Caco-2 (cell line): ENCODE measurements at regions not wholly inside any gene's neighbourhood (a gene's known extent, or its start where the extent isn't known, plus 50 kb on each side); places are given as distances from the start of the nearest gene placed in this dataset.

ENCODE experiments used
- BruUV-seq: library from RNA; stranded (reverse); fragments of 400-500 nt; replicated peaks from 2 replicates; lab custom pipeline; 2021; lab: Mats Ljungman, UMichigan
- CTCF ChIA-PET: fragments of 300-600 bp; sonication (Branson Sonifier 250); formaldehyde crosslinking; loops from one replicate; lab custom pipeline; 2022; ENCODE audit warnings: antibody characterized with exemption; lab: Charles Lee
- POLR2A ChIA-PET: fragments of 300-600 bp; sonication (Branson Sonifier 250); formaldehyde crosslinking; loops from one replicate; lab custom pipeline; 2022; ENCODE audit warnings: antibody characterized with exemption; lab: Charles Lee
- DNase-seq, 2 experiments: peaks; one replicate each; pipeline versions ENCODE4 v3.0.0 to v3.0.0-alpha.2; 2020 to 2022
- H3K27me3 ChIP-seq: replicated peaks from 2 replicates; pipeline ENCODE4 v1.6.0; 2011; ENCODE audit warnings: low read length; ENCODE audit not compliant: control insufficient read depth, insufficient read depth
- H3K36me3 ChIP-seq: 2 replicates; pipeline ENCODE4 v1.5.1; 2011; ENCODE audit warnings: low read length; ENCODE audit not compliant: control insufficient read depth, insufficient read depth
- H3K4me1 ChIP-seq: fragments of 250-450 bp; sonication (Bioruptor Pico); 2 replicates; pipeline ENCODE4 v1.5.1; 2020; ENCODE audit warnings: mild to moderate bottlenecking
- H3K4me3 ChIP-seq: 2 replicates; pipeline ENCODE4 v1.5.1; 2011; ENCODE audit warnings: low read depth, mild to moderate bottlenecking, control low read depth, low read length
- H3K9me3 ChIP-seq: fragments of 250-450 bp; sonication (Bioruptor Pico); 2 replicates; pipeline ENCODE4 v1.5.1; 2020; ENCODE audit warnings: mild to moderate bottlenecking, moderate library complexity
- H3K27ac Mint-ChIP-seq: one replicate; pipeline ENCODE4 v1.8.0; 2022; ENCODE audit warnings: mixed read lengths; ENCODE audit not compliant: unreplicated experiment
- H3K27me3 Mint-ChIP-seq: one replicate; pipeline ENCODE4 v1.8.0; 2022; ENCODE audit warnings: mixed read lengths; ENCODE audit not compliant: insufficient read depth, unreplicated experiment
- H3K36me3 Mint-ChIP-seq: one replicate; pipeline ENCODE4 v1.8.0; 2022; ENCODE audit warnings: mild to moderate bottlenecking, mixed read lengths; ENCODE audit not compliant: insufficient read depth, unreplicated experiment
- H3K4me1 Mint-ChIP-seq: one replicate; pipeline ENCODE4 v1.8.0; 2022; ENCODE audit warnings: low read depth, mixed read lengths; ENCODE audit not compliant: unreplicated experiment
- H3K4me3 Mint-ChIP-seq: one replicate; pipeline ENCODE4 v1.8.0; 2022; ENCODE audit warnings: mild to moderate bottlenecking, moderate library complexity, mixed read lengths; ENCODE audit not compliant: unreplicated experiment
- H3K9me3 Mint-ChIP-seq: one replicate; pipeline ENCODE4 v1.8.0; 2022; ENCODE audit warnings: mixed read lengths; ENCODE audit not compliant: unreplicated experiment
- CTCF ChIP-seq, 2 experiments: fragments of 200-600 bp in 1 of 2; IDR thresholded peaks; 1 replicate in 1 of 2; 2 replicates in 1 of 2; pipeline versions ENCODE4 v1.5.1 to v1.8.0; 2011 to 2022; ENCODE audit warnings: antibody characterized with exemption in 1 of 2, control low read depth in 1 of 2, inconsistent platforms in 1 of 2, low read depth in 1 of 2, low read length in 1 of 2, mild to moderate bottlenecking in 1 of 2, moderate library complexity in 1 of 2; ENCODE audit not compliant: insufficient read depth in 1 of 2, severe bottlenecking in 1 of 2, unreplicated experiment in 1 of 2
- intact Hi-C: fragments of 100-400 bp; cut with micrococcal nuclease; formaldehyde crosslinking; loops from one replicate; pipeline ENCODE4 v1.10.0; 2022; ENCODE audit not compliant: unreplicated experiment

DNA sequence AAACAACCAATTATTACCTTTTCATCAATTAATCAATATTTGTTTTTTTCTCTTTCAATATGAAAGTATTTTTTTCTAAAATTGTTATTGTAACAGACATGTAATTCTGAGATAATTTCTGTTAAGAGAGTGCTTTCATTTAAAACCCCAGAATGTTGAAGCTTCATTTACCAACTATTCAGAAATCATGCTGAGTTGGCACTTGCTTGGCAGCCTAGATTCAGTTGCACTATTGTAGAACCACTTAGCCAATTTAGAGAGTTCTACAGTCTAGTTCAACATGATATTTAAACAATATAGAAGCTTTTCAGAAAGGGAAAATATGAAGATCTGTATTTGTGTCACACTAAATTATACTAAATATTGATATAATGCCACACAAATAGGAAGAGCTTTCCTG lies 56.1 kb upstream of the NKAIN2 start:
- intact Hi-C loops, result no loop called here
- POLR2A ChIA-PET, result no interaction called here

DNA sequence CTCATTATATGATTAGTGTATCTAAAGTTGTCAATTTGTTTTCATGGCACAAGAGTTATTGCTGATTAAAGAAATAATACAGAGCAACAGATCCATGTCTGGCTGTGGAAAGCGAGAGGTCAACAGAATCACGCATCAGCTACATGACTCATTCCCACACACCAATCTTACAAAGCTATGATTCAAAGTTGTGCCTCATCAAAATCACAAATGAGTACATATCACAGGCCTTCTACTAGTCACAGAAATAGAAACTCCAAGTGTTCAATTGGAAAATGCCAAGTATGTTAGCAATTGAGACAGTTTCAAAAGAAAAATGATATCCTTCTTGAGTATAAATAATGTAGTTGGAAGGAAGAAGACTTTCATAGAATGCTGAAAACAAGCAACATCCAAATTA lies 57.8 kb upstream of the NKAIN2 start:
- TF ChIP-seq CTCF (IDR thresholded peaks at IDR 0.05; ENCODE audit: insufficient read depth in 1 of 2, low read depth in 1 of 2, low read length in 1 of 2, severe bottlenecking in 1 of 2, unreplicated experiment in 1 of 2), result no peak
- Histone ChIP-seq H3K9me3 (no peaks in the 10 kb centered on the region), H3K36me3 (no peaks in the 10 kb centered on the region), H3K4me1 (no peaks in the 10 kb centered on the region), H3K4me3 (no peak overlapping the region), H3K27me3 (no peaks in the 10 kb centered on the region)
- no peak overlapping the region for H3K27ac Mint-ChIP-seq
- no peak for DNase-seq
- intact Hi-C loops, result no loop called here
- no peaks in the 10 kb centered on the region for H3K36me3 Mint-ChIP-seq
- ChIA-PET POLR2A (no interaction called here), CTCF (no interaction called here)
- H3K4me3 Mint-ChIP-seq, result no peak overlapping the region
- H3K9me3 Mint-ChIP-seq, result no peaks in the 10 kb centered on the region
- H3K27me3 Mint-ChIP-seq, result no peaks in the 10 kb centered on the region
- no TSS peak for BruUV-seq
- no peaks in the 10 kb centered on the region for H3K4me1 Mint-ChIP-seq

More for the DNA sequence above, 56.1 kb upstream of the NKAIN2 start:
- no TSS peak for BruUV-seq
- Mint-ChIP-seq H3K36me3 (no peaks in the 10 kb centered on the region), H3K4me3 (no peak overlapping the region), H3K27me3 (no peaks in the 10 kb centered on the region), H3K9me3 (no peaks in the 10 kb centered on the region), H3K4me1 (no peaks in the 10 kb centered on the region), H3K27ac (no peak overlapping the region)
- no peak overlapping the region for H3K4me3 ChIP-seq
- H3K9me3 ChIP-seq, result no peaks in the 10 kb centered on the region
- TF ChIP-seq CTCF (IDR thresholded peaks at IDR 0.05; ENCODE audit: insufficient read depth in 1 of 2, low read depth in 1 of 2, low read length in 1 of 2, severe bottlenecking in 1 of 2, unreplicated experiment in 1 of 2), result no peak
- H3K36me3 ChIP-seq, result no peaks in the 10 kb centered on the region
- H3K4me1 ChIP-seq, result no peaks in the 10 kb centered on the region
- no peak for DNase-seq
- no peaks in the 10 kb centered on the region for H3K27me3 ChIP-seq
- CTCF ChIA-PET, result no interaction called here

DNA sequence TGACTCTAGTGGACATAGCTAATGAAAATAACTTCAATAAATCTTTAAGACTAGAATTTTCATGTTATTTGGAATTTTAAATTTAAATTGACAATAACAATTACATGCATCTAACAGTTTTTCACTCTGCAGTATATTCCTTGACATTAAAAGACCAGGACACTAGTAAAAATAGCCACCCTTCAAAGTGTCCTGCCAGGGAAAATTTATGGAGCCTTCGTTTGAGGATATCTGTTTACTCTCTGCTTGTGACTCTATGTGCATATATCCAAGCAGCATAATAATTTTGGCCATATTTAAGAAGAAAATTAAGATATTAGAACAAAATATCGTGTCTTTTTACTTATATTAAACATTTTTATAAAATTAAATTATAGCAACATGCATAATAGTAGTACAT lies 58.8 kb upstream of the NKAIN2 start:
- POLR2A ChIA-PET, result no interaction called here
- Histone ChIP-seq H3K4me3 (no peak overlapping the region), H3K4me1 (no peaks in the 10 kb centered on the region), H3K27me3 (no peaks in the 10 kb centered on the region), H3K9me3 (no peaks in the 10 kb centered on the region), H3K36me3 (no peaks in the 10 kb centered on the region)
- no peaks in the 10 kb centered on the region for H3K4me1 Mint-ChIP-seq
- BruUV-seq, result no TSS peak
- no peak for TF ChIP-seq CTCF (IDR thresholded peaks at IDR 0.05; ENCODE audit: insufficient read depth in 1 of 2, low read depth in 1 of 2, low read length in 1 of 2, severe bottlenecking in 1 of 2, unreplicated experiment in 1 of 2)
- H3K9me3 Mint-ChIP-seq, result no peaks in the 10 kb centered on the region
- no peaks in the 10 kb centered on the region for H3K27me3 Mint-ChIP-seq
- H3K27ac Mint-ChIP-seq, result no peak overlapping the region
- H3K4me3 Mint-ChIP-seq, result no peak overlapping the region
- CTCF ChIA-PET, result no interaction called here
- no peaks in the 10 kb centered on the region for H3K36me3 Mint-ChIP-seq
- intact Hi-C loops, result no loop called here
- no peak for DNase-seq
